Breast epithelium (tissue), 3 donors: ENCODE measurements at regions not wholly inside any gene's neighbourhood (a gene's known extent, or its start where the extent isn't known, plus 50 kb on each side); places are given as distances from the start of the nearest gene placed in this dataset.

Source experiments
- CTCF ChIP-seq, 3 donors: fragments of 450-650 bp; IDR thresholded peaks; one replicate each; pipeline ENCODE4 v1.5.1; 2016 to 2017; ENCODE audit warnings: antibody characterized with exemption in 3 of 3, mild to moderate bottlenecking in 3 of 3, moderate library complexity in 3 of 3
- POLR2AphosphoS5 ChIP-seq, 3 donors: sonication (generic); formaldehyde crosslinking; IDR thresholded peaks; one replicate each; pipeline ENCODE4 v1.6.1; 2017; ENCODE audit warnings: antibody characterized with exemption in 3 of 3

GRCh38 chr11:91124363-91124762 is 901.5 kb upstream of the CHORDC1 start:
- TF ChIP-seq CTCF (IDR thresholded peaks at IDR 0.05) (no peak), POLR2AphosphoS5 (IDR thresholded peaks at IDR 0.05) (no peak)
